GM19035 (cell line): ENCODE measurements at regions not wholly inside any gene's neighbourhood (a gene's known extent, or its start where the extent isn't known, plus 50 kb on each side); places are given as distances from the start of the nearest gene placed in this dataset.
"Not testable (repeated sequence)": the region's sequence is repeated elsewhere in the genome, so short reads cannot be mapped to it uniquely, and the experiment has no call there.

ENCODE experiments used
- ATAC-seq: cut with Tn5 transposase; IDR thresholded peaks from one replicate; pipeline ENCODE4 v1.9.1; 2021; ENCODE audit not compliant: unreplicated experiment

GRCh38 chr12:46670636-46671035 lies 155.2 kb downstream of the SLC38A4 start:
- ATAC-seq, result no peak

GRCh38 chr12:46669720-46670119 lies 156.1 kb downstream of the SLC38A4 start:
- ATAC-seq, result no peak

DNA sequence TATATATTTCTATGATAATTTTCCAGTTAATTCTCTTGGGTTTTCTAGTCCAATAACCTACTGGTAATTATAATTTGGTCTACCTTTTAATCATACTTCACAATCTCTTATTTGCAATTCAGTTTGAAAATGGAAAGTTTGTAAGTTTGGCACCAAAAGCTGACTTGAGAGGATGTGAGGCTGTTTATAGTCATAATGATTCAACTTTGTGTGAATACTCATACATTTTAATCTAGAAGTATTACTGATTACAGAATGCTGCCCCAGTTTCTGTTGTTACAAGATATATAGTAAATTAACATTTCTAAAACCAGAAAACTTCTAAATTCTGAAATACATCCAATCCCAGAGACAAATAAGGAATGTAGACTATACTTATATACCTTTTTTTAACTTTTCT lies 158.2 kb downstream of the SLC38A4 start:
- no peak for ATAC-seq

DNA sequence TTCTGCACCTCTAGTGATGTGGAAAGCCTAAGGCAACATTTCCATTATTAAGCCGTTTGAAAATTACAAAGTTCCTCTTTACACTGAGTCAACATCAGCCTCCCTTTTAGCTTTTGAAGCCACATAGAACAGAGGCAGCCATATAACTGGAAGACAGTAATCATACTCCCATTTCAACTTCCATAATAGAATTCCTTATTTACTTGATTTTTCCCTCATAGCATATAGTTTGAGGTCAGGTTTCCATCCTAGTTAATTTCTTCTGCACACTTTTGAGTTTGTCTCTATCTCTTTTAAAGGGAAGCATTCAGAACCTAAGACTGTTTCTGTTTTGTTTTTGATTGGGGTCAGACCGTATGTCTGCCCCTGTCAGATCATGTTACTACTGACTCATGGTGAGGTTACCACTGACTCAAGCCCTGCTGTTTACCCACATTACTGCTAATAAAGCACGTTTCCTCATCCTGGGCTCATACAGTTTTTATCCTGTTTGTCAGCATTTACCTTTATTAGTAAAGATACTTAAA lies 161.0 kb downstream of the SLC38A4 start:
- peak; percentile 51 for ATAC-seq

- no peak for ATAC-seq
Observed at GRCh38 chr12:46663318-46663717, 162.5 kb downstream of the SLC38A4 start.

DNA sequence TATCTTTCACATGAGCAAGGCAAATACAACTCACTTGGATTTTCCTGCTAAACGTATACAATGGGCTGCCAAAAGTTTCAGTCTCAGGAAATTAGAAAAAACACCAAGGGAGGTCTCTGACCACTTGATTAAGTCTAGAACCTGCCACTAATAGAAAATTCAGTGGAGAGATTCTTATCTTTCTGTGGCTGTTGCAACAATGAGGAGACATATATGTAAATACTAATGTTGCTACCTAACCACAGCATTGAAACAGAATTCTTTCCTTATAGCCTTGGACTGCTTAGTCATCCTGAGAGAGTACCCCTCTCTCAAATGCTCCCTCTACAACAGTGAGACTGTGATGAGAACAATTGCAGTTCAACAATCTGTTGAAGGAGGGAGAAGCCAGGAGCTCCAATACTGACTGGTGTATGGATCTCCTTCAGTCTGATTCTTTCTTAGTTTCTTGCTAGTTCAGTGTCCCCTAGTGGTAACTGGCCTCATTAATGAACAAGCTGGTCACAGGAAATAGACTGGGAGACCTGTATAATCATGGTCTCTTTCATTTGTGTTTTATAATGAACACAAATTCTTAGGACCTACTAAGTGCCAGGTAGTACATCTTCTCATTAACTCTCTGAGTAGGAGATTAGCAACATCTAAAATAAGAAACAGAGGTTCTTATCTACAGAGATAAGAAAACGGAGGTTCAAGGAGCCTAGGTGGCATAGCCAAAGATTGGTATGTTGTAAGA lies 164.5 kb downstream of the SLC38A4 start:
- ATAC-seq, result peak; percentile 91

DNA sequence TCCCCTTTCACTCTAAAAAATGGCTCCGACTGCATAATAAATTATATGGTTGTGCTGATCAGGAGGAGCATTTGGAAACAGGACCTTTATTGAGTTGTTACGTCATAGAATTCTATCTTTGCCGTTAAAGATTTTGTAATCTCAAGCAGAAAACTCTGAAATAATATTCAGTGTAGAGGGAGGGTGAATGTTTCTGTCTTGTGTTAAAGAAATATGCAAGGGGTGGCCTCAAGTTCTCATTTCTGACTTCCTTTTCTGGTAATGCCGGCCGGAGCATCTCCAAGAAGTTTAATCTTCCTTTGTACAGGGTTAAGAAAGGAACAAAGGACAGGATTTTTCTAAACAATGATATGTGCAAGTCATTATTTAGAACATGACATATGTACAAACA lies 165.1 kb downstream of the SLC38A4 start:
- ATAC-seq, result no peak

GRCh38 chr12:46660276-46660675 lies 165.5 kb downstream of the SLC38A4 start:
- no peak for ATAC-seq

DNA sequence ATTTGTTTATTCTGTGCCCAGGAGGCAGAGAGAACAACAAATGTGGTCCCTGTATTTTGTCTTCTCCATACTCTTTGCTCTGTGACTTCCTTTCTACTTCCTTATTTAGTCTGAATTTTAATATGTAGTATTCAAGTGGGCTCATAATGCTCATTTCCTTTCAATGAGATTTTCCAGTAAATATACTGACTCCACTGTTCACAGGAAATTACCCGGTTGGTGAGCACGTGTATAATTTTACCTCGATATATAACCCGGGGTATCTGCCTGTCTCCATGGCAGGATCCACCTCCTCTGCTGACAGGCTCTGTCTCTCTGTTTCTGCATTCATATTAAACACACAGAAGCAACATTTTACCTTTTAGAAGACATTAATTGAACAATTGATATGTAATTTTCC lies 166.0 kb downstream of the SLC38A4 start:
- ATAC-seq, result no peak

- no peak for ATAC-seq
Observed at GRCh38 chr12:46659032-46659650, 166.7 kb downstream of the SLC38A4 start.

GRCh38 chr12:46657453-46658411 lies 168.1 kb downstream of the SLC38A4 start:
- no peak for ATAC-seq

DNA sequence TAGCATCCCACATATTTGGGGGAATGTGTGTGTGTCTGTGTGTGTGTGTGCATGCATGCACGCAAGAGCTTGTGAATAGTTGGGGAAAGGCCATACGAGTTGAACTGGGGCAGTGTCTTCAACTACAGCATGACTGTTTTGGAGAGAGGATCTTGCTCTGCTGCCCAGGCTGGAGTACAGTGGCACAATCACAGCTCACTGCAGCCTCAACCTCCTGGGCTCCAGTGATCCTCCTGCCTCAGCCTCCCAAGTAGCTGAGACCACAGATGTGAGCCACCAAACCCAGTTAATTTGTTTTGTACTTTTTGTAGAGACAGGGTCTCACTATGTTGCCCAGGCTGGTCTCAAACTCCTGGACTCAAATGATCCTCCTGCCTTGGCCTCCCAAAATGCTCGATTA lies 169.8 kb downstream of the SLC38A4 start:
- ATAC-seq, result not testable (repeated sequence)

- no peak for ATAC-seq
Observed at GRCh38 chr12:46653311-46653710, 172.5 kb downstream of the SLC38A4 start.

- no peak for ATAC-seq
Observed at GRCh38 chr12:46652692-46653091, 173.1 kb downstream of the SLC38A4 start.

DNA sequence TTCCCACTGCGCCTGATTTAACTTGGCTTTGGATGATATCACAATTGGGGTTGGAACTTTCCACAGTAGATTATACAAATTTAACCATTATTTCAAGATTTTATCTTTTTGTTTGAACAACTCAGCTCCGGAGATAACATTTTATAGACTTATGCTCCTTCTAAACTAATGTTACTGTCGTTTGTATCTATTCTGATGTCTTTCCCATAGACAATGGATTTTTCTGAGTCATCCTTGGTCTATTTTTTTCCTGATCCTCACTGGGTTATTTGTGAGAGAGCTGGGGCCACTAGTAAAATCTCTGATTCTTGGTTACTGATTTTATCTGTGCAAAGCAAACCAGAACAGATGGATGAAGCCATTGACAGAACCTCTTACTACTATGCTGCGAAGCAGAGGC lies 175.1 kb downstream of the SLC38A4 start:
- ATAC-seq, result no peak

GRCh38 chr12:46649433-46649832 lies 176.4 kb downstream of the SLC38A4 start:
- no peak for ATAC-seq

GRCh38 chr12:46647034-46647433 lies 178.8 kb downstream of the SLC38A4 start:
- no peak for ATAC-seq

DNA sequence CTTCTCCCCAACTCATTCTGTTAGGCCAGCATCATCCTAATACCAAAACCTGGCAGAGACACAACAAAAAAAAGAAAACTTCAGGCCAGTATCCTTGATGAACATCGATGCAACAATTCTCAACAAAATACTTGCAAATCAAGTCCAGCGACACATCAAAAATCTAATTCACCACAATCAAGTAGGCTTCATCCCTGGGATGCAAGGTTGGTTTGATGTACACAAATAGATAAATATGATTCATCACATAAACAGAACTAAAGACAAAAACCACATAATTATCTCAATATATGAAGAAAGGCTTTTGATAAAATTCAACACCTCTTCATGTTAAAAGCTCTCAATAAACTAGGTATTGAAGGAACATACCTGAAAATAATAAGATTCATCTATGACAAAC lies 184.1 kb downstream of the SLC38A4 start:
- not testable (repeated sequence) for ATAC-seq

GRCh38 chr12:46635818-46636217 lies 190.0 kb downstream of the SLC38A4 start:
- no peak for ATAC-seq

- ATAC-seq, result no peak
Observed at GRCh38 chr12:46629331-46630229, 196.2 kb downstream of the SLC38A4 start.
